ENCODE measurements at regions not wholly inside any gene's neighbourhood (a gene's known extent, or its start where the extent isn't known, plus 50 kb on each side); places are given as distances from the start of the nearest gene placed in this dataset.

GRCh38 chr1:38133756-38134155 lies 87.2 kb upstream of the POU3F1 start:
- Mint-ChIP-seq H3K27ac (no peak overlapping the region), H3K9me3 (no peaks in the 10 kb centered on the region), H3K4me1 (ENCODE audit: low read depth) (no peaks in the 10 kb centered on the region), H3K36me3 (ENCODE audit: low read depth) (no peaks in the 10 kb centered on the region), H3K27me3 (ENCODE audit: insufficient read depth) (peaks cover 50% of the 10 kb centered on the region), H3K4me3 (no peak overlapping the region)
- no peak for DNase-seq (ENCODE audit: low spot score)
- intact Hi-C loops (cut with micrococcal nuclease) = no loop called here

- no peaks in the 10 kb centered on the region for H3K4me1 Mint-ChIP-seq (ENCODE audit: low read depth)
- H3K27ac Mint-ChIP-seq = no peak overlapping the region
- intact Hi-C loops (cut with micrococcal nuclease) = no loop called here
These were observed 86.7 kb upstream of the POU3F1 start for GRCh38 chr1:38133304-38133703.

GRCh38 chr1:38132681-38133080 lies 86.1 kb upstream of the POU3F1 start:
- H3K27me3 Mint-ChIP-seq (ENCODE audit: insufficient read depth) = peaks cover 46% of the 10 kb centered on the region
- no peaks in the 10 kb centered on the region for H3K4me1 Mint-ChIP-seq (ENCODE audit: low read depth)

More at GRCh38 chr1:38133304-38133703, 86.7 kb upstream of the POU3F1 start:
- Mint-ChIP-seq H3K9me3 (no peaks in the 10 kb centered on the region), H3K27me3 (ENCODE audit: insufficient read depth) (peaks cover 50% of the 10 kb centered on the region), H3K36me3 (ENCODE audit: low read depth) (no peaks in the 10 kb centered on the region), H3K4me3 (no peak overlapping the region)
- DNase-seq (ENCODE audit: low spot score) = no peak

GRCh38 chr1:38131024-38131585 lies 84.5 kb upstream of the POU3F1 start:
- H3K27me3 Mint-ChIP-seq (ENCODE audit: insufficient read depth) = peaks cover 39% of the 10 kb centered on the region

More at GRCh38 chr1:38132681-38133080, 86.1 kb upstream of the POU3F1 start:
- Mint-ChIP-seq H3K36me3 (ENCODE audit: low read depth) (no peaks in the 10 kb centered on the region), H3K9me3 (no peaks in the 10 kb centered on the region), H3K27ac (no peak overlapping the region), H3K4me3 (no peak overlapping the region)
- intact Hi-C loops (cut with micrococcal nuclease) = no loop called here
- DNase-seq (ENCODE audit: low spot score) = no peak

GRCh38 chr1:38129971-38130370 lies 83.4 kb upstream of the POU3F1 start:
- Mint-ChIP-seq H3K36me3 (ENCODE audit: low read depth) (no peaks in the 10 kb centered on the region), H3K4me3 (no peak overlapping the region), H3K27me3 (ENCODE audit: insufficient read depth) (peaks cover 29% of the 10 kb centered on the region), H3K4me1 (ENCODE audit: low read depth) (no peaks in the 10 kb centered on the region), H3K27ac (no peak overlapping the region), H3K9me3 (no peaks in the 10 kb centered on the region)
- intact Hi-C loops (cut with micrococcal nuclease) = no loop called here
- DNase-seq (ENCODE audit: low spot score) = no peak

More at GRCh38 chr1:38131024-38131585, 84.5 kb upstream of the POU3F1 start:
- no peak for DNase-seq (ENCODE audit: low spot score)
- no peak overlapping the region for H3K27ac Mint-ChIP-seq
- no peaks in the 10 kb centered on the region for H3K9me3 Mint-ChIP-seq
- H3K4me1 Mint-ChIP-seq (ENCODE audit: low read depth) = no peaks in the 10 kb centered on the region
- intact Hi-C loops (cut with micrococcal nuclease) = no loop called here
- no peaks in the 10 kb centered on the region for H3K36me3 Mint-ChIP-seq (ENCODE audit: low read depth)
- H3K4me3 Mint-ChIP-seq = no peak overlapping the region

GRCh38 chr1:38129473-38129872 lies 82.9 kb upstream of the POU3F1 start:
- Mint-ChIP-seq H3K4me1 (ENCODE audit: low read depth) (no peaks in the 10 kb centered on the region), H3K27ac (no peak overlapping the region), H3K9me3 (no peaks in the 10 kb centered on the region), H3K4me3 (no peak overlapping the region), H3K27me3 (ENCODE audit: insufficient read depth) (peaks cover 24% of the 10 kb centered on the region), H3K36me3 (ENCODE audit: low read depth) (no peaks in the 10 kb centered on the region)
- no peak for DNase-seq (ENCODE audit: low spot score)
- intact Hi-C loops (cut with micrococcal nuclease) = no loop called here

GRCh38 chr1:38128926-38129453 lies 82.4 kb upstream of the POU3F1 start:
- Mint-ChIP-seq H3K4me1 (ENCODE audit: low read depth) (no peaks in the 10 kb centered on the region), H3K36me3 (ENCODE audit: low read depth) (no peaks in the 10 kb centered on the region), H3K27me3 (ENCODE audit: insufficient read depth) (peaks cover 19% of the 10 kb centered on the region), H3K27ac (no peak overlapping the region), H3K9me3 (no peaks in the 10 kb centered on the region), H3K4me3 (no peak overlapping the region)
- intact Hi-C loops (cut with micrococcal nuclease) = no loop called here
- no peak for DNase-seq (ENCODE audit: low spot score)

GRCh38 chr1:38128511-38128910 lies 81.9 kb upstream of the POU3F1 start:
- no peak for DNase-seq (ENCODE audit: low spot score)
- no peak overlapping the region for H3K27ac Mint-ChIP-seq
- no peak overlapping the region for H3K4me3 Mint-ChIP-seq
- H3K27me3 Mint-ChIP-seq (ENCODE audit: insufficient read depth) = peaks cover 19% of the 10 kb centered on the region
- no peaks in the 10 kb centered on the region for H3K9me3 Mint-ChIP-seq
- H3K4me1 Mint-ChIP-seq (ENCODE audit: low read depth) = no peaks in the 10 kb centered on the region
- intact Hi-C loops (cut with micrococcal nuclease) = no loop called here
- no peaks in the 10 kb centered on the region for H3K36me3 Mint-ChIP-seq (ENCODE audit: low read depth)

- no peak overlapping the region for H3K27ac Mint-ChIP-seq
- H3K4me1 Mint-ChIP-seq (ENCODE audit: low read depth) = no peaks in the 10 kb centered on the region
- peaks cover 14% of the 10 kb centered on the region for H3K27me3 Mint-ChIP-seq (ENCODE audit: insufficient read depth)
- no peaks in the 10 kb centered on the region for H3K9me3 Mint-ChIP-seq
- no peak overlapping the region for H3K4me3 Mint-ChIP-seq
- H3K36me3 Mint-ChIP-seq (ENCODE audit: low read depth) = no peaks in the 10 kb centered on the region
- intact Hi-C loops (cut with micrococcal nuclease) = no loop called here
- DNase-seq (ENCODE audit: low spot score) = no peak
These were observed 80.8 kb upstream of the POU3F1 start for GRCh38 chr1:38127428-38127827.

- Mint-ChIP-seq H3K4me3 (no peak overlapping the region), H3K27me3 (ENCODE audit: insufficient read depth) (peaks cover 11% of the 10 kb centered on the region), H3K36me3 (ENCODE audit: low read depth) (no peaks in the 10 kb centered on the region), H3K27ac (no peak overlapping the region), H3K9me3 (no peaks in the 10 kb centered on the region), H3K4me1 (ENCODE audit: low read depth) (no peaks in the 10 kb centered on the region)
- DNase-seq (ENCODE audit: low spot score) = no peak
- intact Hi-C loops (cut with micrococcal nuclease) = no loop called here
These were observed 80.4 kb upstream of the POU3F1 start for GRCh38 chr1:38126970-38127369.

- Mint-ChIP-seq H3K9me3 (no peaks in the 10 kb centered on the region), H3K36me3 (ENCODE audit: low read depth) (no peaks in the 10 kb centered on the region), H3K4me3 (no peak overlapping the region), H3K4me1 (ENCODE audit: low read depth) (no peaks in the 10 kb centered on the region), H3K27me3 (ENCODE audit: insufficient read depth) (peaks cover 2% of the 10 kb centered on the region), H3K27ac (no peak overlapping the region)
- intact Hi-C loops (cut with micrococcal nuclease) = no loop called here
- DNase-seq (ENCODE audit: low spot score) = no peak
These were observed 79.4 kb upstream of the POU3F1 start for GRCh38 chr1:38125837-38126520.

GRCh38 chr1:38125016-38125415 lies 78.4 kb upstream of the POU3F1 start:
- DNase-seq (ENCODE audit: low spot score) = no peak
- Mint-ChIP-seq H3K4me3 (no peak overlapping the region), H3K36me3 (ENCODE audit: low read depth) (no peaks in the 10 kb centered on the region), H3K27ac (no peak overlapping the region), H3K4me1 (ENCODE audit: low read depth) (no peaks in the 10 kb centered on the region), H3K27me3 (ENCODE audit: insufficient read depth) (peaks cover 2% of the 10 kb centered on the region), H3K9me3 (no peaks in the 10 kb centered on the region)
- intact Hi-C loops (cut with micrococcal nuclease) = no loop called here

- no peaks in the 10 kb centered on the region for H3K4me1 Mint-ChIP-seq (ENCODE audit: low read depth)
- H3K9me3 Mint-ChIP-seq = no peaks in the 10 kb centered on the region
- intact Hi-C loops (cut with micrococcal nuclease) = no loop called here
- no peaks in the 10 kb centered on the region for H3K36me3 Mint-ChIP-seq (ENCODE audit: low read depth)
- H3K27me3 Mint-ChIP-seq (ENCODE audit: insufficient read depth) = peaks cover 2% of the 10 kb centered on the region
- H3K4me3 Mint-ChIP-seq = no peak overlapping the region
- no peak overlapping the region for H3K27ac Mint-ChIP-seq
- no peak for DNase-seq (ENCODE audit: low spot score)
These were observed 77.0 kb upstream of the POU3F1 start for GRCh38 chr1:38123356-38124135.
